Mucosa of descending colon (tissue), 3 donors: ENCODE measurements at regions not wholly inside any gene's neighbourhood (a gene's known extent, or its start where the extent isn't known, plus 50 kb on each side); places are given as distances from the start of the nearest gene placed in this dataset.

Experiments
- ATAC-seq: fragments of 200-7000 bp; cut with Tn5 transposase; one replicate; pipeline ENCODE4 v1.9.1; 2020; ENCODE audit warnings: mild to moderate bottlenecking, moderate library complexity
- DNase-seq, 3 donors: peaks; one replicate each; pipeline ENCODE4 v3.0.0-alpha.2; 2020
- H3K36me3 ChIP-seq: fragments of 200-600 bp; one replicate; pipeline ENCODE4 v1.8.0; 2021; ENCODE audit warnings: low read depth, mild to moderate bottlenecking
- H3K4me1 ChIP-seq: fragments of 200-600 bp; one replicate; pipeline ENCODE4 v1.8.0; 2021; ENCODE audit warnings: low read depth, mild to moderate bottlenecking
- H3K4me3 ChIP-seq: fragments of 200-600 bp; one replicate; pipeline ENCODE4 v1.8.0; 2021; ENCODE audit warnings: mild to moderate bottlenecking
- H3K9me3 ChIP-seq: fragments of 200-600 bp; one replicate; pipeline ENCODE4 v1.8.0; 2021; ENCODE audit warnings: mild to moderate bottlenecking
- intact Hi-C, 2 donors: fragments of 100-400 bp; cut with DNase I in 1 of 2; cut with micrococcal nuclease in 1 of 2; formaldehyde crosslinking; loops; one replicate each; pipeline versions ENCODE4 v1.11.0 to v1.11.1; 2022; cut with DNase I, micrococcal nuclease
- TF ChIP-seq, protein P1 (sequence below): fragments of 200-600 bp; IDR thresholded peaks from one replicate; pipeline ENCODE4 v1.8.0; 2022; ENCODE audit warnings: antibody characterized with exemption, mild to moderate bottlenecking
- donor health status: DM: no; HTN: no; CAD: no; lungs with moderate emphysema.
- donor health status: DM: no; HTN: no; CAD: no.
- donor health status: DM: no; HTN: yes; CAD: no.

DNA sequence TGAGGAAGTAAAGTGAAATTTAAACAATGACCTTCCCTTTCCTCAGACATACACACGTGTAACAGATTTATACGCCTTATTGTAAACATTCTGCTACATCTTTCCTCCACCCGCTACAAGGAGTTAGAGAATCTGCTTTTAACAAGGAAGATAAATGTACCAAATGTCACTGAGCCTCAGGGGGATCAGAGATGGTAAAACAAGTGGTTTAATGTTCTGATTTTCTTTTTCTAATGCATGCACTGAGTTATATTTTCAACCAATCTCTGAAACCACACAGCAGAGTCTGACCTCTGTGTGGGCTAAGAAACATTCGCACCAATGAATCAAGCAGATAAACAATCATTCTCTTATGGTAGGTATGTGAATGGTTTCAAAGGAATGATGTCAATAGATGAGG lies 599.5 kb downstream of the ARL4A start:
- intact Hi-C loops = loop anchor here in 1 of 2 donors (10.0 kb wide), 2 partner anchors 1398 to 1728 kb away; no protein-coding TSS in a partner anchor
- TF ChIP-seq, protein P1, sequence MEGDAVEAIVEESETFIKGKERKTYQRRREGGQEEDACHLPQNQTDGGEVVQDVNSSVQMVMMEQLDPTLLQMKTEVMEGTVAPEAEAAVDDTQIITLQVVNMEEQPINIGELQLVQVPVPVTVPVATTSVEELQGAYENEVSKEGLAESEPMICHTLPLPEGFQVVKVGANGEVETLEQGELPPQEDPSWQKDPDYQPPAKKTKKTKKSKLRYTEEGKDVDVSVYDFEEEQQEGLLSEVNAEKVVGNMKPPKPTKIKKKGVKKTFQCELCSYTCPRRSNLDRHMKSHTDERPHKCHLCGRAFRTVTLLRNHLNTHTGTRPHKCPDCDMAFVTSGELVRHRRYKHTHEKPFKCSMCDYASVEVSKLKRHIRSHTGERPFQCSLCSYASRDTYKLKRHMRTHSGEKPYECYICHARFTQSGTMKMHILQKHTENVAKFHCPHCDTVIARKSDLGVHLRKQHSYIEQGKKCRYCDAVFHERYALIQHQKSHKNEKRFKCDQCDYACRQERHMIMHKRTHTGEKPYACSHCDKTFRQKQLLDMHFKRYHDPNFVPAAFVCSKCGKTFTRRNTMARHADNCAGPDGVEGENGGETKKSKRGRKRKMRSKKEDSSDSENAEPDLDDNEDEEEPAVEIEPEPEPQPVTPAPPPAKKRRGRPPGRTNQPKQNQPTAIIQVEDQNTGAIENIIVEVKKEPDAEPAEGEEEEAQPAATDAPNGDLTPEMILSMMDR = no peak

DNA sequence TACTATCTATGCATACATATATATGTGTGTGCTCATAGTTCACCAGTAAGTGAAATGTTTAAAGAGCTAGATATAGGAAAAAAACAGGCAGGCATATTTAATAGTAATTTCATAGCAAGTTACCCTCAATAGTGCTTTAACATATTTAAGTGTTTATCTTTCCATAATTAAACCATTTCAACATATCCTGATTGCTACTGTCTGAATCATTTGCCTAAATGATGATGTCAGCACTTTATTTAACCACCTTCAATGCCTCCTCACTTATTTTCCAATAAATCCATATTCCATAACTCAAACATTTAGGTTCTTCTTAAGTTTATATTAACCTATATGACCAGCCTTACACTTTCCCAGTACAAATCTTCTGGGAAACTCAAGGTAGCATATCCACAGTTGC lies 601.1 kb downstream of the ARL4A start:
- ATAC-seq (no peak), DNase-seq (no peak)
- TF ChIP-seq, protein P1 = no peak
- H3K36me3 ChIP-seq = no peaks in the 10 kb centered on the region
- no peaks in the 10 kb centered on the region for H3K9me3 ChIP-seq
- no peak overlapping the region for H3K4me3 ChIP-seq
- no peaks in the 10 kb centered on the region for H3K4me1 ChIP-seq
- intact Hi-C loops = loop anchor here in 1 of 2 donors (10.0 kb wide), 2 partner anchors 1396 to 1726 kb away; no protein-coding TSS in a partner anchor

More for the DNA sequence above, 599.5 kb downstream of the ARL4A start:
- H3K9me3 ChIP-seq = no peaks in the 10 kb centered on the region
- H3K4me3 ChIP-seq = no peak overlapping the region
- ATAC-seq (no peak), DNase-seq (no peak)
- H3K36me3 ChIP-seq = no peaks in the 10 kb centered on the region
- H3K4me1 ChIP-seq = no peaks in the 10 kb centered on the region

DNA sequence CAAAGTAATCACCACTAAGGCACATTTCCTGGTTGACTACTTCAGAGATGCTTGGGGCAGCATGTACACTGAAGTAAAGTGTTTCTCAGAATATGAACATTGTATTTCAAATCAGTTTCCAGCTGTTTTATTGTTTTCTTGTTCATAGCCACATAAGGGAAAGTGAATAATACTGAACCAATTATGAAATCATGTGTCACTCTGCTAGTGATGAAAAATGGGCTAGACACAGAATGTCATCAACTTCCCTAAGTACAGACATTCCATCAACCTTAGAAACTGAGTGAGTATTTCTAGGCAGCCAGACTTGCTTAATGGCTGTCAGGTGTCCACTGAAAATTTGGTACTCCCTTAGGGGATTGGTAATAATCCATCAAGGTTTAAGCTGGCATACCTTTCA lies 603.5 kb downstream of the ARL4A start:
- intact Hi-C loops = no loop called here
- Histone ChIP-seq H3K36me3 (no peaks in the 10 kb centered on the region), H3K4me1 (no peaks in the 10 kb centered on the region), H3K9me3 (no peaks in the 10 kb centered on the region), H3K4me3 (no peak overlapping the region)
- DNase-seq (no peak), ATAC-seq (no peak)
- TF ChIP-seq, protein P1 = no peak

DNA sequence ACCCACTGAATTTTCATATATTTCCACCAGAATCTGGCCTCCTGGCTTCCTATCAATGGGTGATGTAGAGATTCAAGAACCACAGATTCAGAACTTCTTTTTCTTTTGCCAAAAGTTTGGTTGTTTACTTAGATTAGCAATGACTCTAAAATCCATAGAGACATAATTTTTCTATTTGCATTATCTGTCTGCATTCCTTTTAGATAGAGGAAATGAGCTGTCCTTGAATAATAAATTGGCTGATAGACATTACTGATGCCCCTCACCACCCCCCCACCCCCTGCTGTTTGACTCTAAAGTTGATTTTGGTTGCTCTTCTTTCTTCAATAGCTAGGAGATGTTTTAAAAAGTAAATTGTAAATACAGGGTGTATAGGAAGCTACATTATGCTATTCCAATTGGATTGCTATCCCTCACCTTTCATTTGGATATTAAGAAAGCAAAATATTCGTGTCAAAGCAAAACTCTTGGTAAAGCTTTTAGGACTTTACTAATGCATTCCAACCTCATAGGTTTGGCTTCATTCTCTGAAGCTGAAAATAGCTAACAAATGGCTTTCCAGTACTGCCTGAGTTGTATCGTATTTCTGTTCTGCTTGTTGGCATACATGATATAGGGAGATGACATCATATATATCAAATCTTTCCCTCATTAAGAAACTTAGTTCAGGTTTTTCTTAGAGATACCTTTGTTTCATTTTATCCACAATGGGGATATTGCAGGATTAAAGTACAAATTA lies 606.0 kb downstream of the ARL4A start:
- H3K36me3 ChIP-seq = no peaks in the 10 kb centered on the region
- TF ChIP-seq, protein P1 = no peak
- H3K4me1 ChIP-seq = no peaks in the 10 kb centered on the region
- ATAC-seq = no peak
- intact Hi-C loops = no loop called here
- DNase-seq = no peak
- no peaks in the 10 kb centered on the region for H3K9me3 ChIP-seq
- H3K4me3 ChIP-seq = no peak overlapping the region

DNA sequence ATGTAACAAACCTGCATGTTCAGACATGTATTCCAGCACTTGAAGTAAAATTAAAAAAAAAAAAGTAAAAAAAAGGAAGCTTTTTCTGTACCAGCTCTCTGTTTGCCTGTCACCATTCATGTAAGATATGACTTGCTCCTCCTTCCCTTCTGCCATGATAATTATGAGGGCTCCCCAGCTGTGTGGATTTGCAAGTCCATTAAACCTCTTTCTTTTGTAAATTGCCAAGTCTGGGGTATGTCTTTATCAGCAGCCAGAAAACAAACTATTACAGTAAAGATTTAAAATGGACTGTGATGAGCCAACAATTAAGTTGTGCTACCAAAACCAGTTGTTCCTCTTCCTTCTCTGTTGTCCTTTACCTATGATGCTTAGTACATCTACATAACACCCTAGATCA lies 619.6 kb downstream of the ARL4A start:
- peaks cover 3% of the 10 kb centered on the region for H3K9me3 ChIP-seq
- TF ChIP-seq, protein P1 = no peak
- no peaks in the 10 kb centered on the region for H3K36me3 ChIP-seq
- ATAC-seq = no peak
- no peaks in the 10 kb centered on the region for H3K4me1 ChIP-seq
- no peak for DNase-seq
- H3K4me3 ChIP-seq = no peak overlapping the region
- intact Hi-C loops = no loop called here
